OCI-LY3 (cell line): ENCODE measurements at regions not wholly inside any gene's neighbourhood (a gene's known extent, or its start where the extent isn't known, plus 50 kb on each side); places are given as distances from the start of the nearest gene placed in this dataset.

Source experiments
- H2AFZ ChIP-seq: fragments of 200-600, 300-600 bp; shearing (Covaris generic); 2 replicates; pipeline ENCODE4 v1.6.0; 2014; ENCODE audit warnings: antibody characterized with exemption, low read depth, low read length
- H3K27ac ChIP-seq: fragments of 200-600, 300-600 bp; sonication (generic); 2 replicates; pipeline ENCODE4 v1.5.1; 2014; ENCODE audit warnings: mild to moderate bottlenecking, low read length, moderate library complexity, mixed read lengths
- H3K27me3 ChIP-seq: fragments of 200-600, 300-600 bp; sonication (generic); 2 replicates; pipeline ENCODE4 v1.6.1; 2014; ENCODE audit warnings: low read depth, low read length, mixed read lengths
- H3K36me3 ChIP-seq: fragments of 200-600, 300-600 bp; sonication (generic); replicated peaks from 2 replicates; pipeline ENCODE3; 2014; ENCODE audit warnings: low read depth, low read length, mixed read lengths
- H3K4me1 ChIP-seq: fragments of 300-600, 200-600 bp; sonication (generic); 2 replicates; pipeline ENCODE4 v1.6.1; 2014; ENCODE audit warnings: low read length, mixed read lengths
- H3K4me2 ChIP-seq: fragments of 200-600, 300-600 bp; sonication (generic); 2 replicates; pipeline ENCODE4 v1.6.1; 2014; ENCODE audit warnings: low read length, mixed read lengths
- H3K4me3 ChIP-seq: fragments of 300-600, 200-600 bp; sonication (generic); 2 replicates; pipeline ENCODE4 v1.5.1; 2014; ENCODE audit warnings: antibody characterized with exemption, mild to moderate bottlenecking, low read length, moderate library complexity
- H3K79me2 ChIP-seq: fragments of 300-600, 200-600 bp; shearing (Covaris generic); 2 replicates; pipeline ENCODE4 v1.6.1; 2014; ENCODE audit warnings: mild to moderate bottlenecking, low read length, mixed read lengths
- H3K9ac ChIP-seq: fragments of 300-600, 200-600 bp; shearing (Covaris generic); 2 replicates; pipeline ENCODE4 v1.6.0; 2014; ENCODE audit warnings: mild to moderate bottlenecking, low read length, moderate library complexity
- H3K9me3 ChIP-seq: fragments of 200-600, 300-600 bp; shearing (Covaris generic); 2 replicates; pipeline ENCODE4 v1.6.1; 2014; ENCODE audit warnings: low read length, mixed read lengths; ENCODE audit not compliant: insufficient read depth
- H4K20me1 ChIP-seq: fragments of 200-600, 300-600 bp; sonication (generic); 2 replicates; pipeline ENCODE4 v1.6.1; 2016; ENCODE audit warnings: low read length, mixed read lengths; ENCODE audit not compliant: insufficient read depth
- EZH2phosphoT487 ChIP-seq: fragments of 200-600 bp; shearing (Covaris generic); IDR thresholded peaks from 2 replicates; pipeline ENCODE4 v1.6.1; 2018; ENCODE audit warnings: antibody characterized with exemption, mixed run types, low read depth
- TF ChIP-seq, protein P1 (sequence below): fragments of 200-600, 300-600 bp; sonication (generic); IDR thresholded peaks from 2 replicates; pipeline ENCODE4 v1.5.1; 2014; ENCODE audit warnings: antibody characterized with exemption, low read length, low read depth

DNA sequence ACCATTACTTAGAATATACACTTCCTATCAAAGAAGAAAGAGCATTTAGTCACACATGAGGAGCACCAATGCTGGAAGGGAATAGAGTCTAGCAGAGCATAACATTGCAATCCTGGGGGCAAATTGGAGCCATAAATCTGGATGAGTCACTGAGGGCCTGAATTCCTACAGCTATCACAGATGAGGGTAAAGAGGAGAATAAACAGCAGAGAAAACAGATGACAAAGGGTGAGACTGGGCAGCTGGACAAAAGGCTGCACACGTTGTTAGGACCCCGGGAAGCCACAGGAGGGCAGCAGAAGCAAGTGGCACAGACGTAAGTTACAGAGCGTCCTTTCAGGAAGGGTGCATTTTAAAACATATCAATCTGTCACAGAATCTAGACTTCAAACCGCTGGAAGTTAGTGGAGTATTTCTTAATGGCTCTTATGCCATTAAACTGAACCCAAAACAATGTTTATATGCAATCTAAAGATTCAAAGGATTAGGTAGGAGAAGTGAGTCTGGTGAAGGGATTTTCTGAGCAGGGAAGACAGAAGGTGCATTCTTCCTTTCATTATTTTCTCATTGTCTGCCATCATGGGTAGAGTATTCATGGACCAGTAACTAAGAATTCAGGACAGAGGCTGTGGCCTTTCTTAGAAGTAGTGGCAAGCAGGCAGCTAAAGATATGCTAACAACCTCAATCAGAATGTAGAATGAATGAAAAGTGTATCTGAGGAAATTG lies 159.8 kb upstream of the DAAM1 start:
- Histone ChIP-seq H3K79me2 (no peaks in the 10 kb centered on the region), H3K4me2 (peak overlapping the region; percentile 70), H3K9ac (peak overlapping the region; percentile 32), H3K9me3 (no peaks in the 10 kb centered on the region), H3K27ac (no peak overlapping the region), H3K36me3 (no peaks in the 10 kb centered on the region), H3K4me1 (peaks cover 16% of the 10 kb centered on the region), H3K4me3 (peak overlapping the region; percentile 64), H4K20me1 (no peaks in the 10 kb centered on the region), H3K27me3 (no peaks in the 10 kb centered on the region), H2AFZ (peak overlapping the region; percentile 94)
- no peak for TF ChIP-seq EZH2phosphoT487
- TF ChIP-seq, protein P1, sequence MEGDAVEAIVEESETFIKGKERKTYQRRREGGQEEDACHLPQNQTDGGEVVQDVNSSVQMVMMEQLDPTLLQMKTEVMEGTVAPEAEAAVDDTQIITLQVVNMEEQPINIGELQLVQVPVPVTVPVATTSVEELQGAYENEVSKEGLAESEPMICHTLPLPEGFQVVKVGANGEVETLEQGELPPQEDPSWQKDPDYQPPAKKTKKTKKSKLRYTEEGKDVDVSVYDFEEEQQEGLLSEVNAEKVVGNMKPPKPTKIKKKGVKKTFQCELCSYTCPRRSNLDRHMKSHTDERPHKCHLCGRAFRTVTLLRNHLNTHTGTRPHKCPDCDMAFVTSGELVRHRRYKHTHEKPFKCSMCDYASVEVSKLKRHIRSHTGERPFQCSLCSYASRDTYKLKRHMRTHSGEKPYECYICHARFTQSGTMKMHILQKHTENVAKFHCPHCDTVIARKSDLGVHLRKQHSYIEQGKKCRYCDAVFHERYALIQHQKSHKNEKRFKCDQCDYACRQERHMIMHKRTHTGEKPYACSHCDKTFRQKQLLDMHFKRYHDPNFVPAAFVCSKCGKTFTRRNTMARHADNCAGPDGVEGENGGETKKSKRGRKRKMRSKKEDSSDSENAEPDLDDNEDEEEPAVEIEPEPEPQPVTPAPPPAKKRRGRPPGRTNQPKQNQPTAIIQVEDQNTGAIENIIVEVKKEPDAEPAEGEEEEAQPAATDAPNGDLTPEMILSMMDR = peak; percentile 94

DNA sequence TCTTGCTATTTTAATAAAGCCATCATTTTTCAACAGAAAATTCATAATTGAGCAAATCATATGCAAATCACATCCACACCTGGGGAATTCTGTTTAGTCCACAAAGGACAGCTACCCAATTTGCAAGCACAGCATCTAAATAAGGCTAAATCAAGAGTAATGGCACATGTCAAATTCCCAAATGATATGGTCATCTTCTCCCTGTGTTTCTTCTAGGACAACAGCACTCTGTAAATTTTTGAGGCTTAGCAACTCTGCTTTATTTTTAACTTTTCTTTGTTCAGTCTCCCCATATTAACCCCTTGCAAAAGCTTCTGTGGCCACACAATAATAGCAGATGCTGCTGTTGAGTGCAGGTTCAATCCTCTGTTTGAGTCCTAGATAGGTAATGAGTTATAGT lies 155.6 kb upstream of the DAAM1 start:
- H3K36me3 ChIP-seq = peaks cover 8% of the 10 kb centered on the region
- H3K4me2 ChIP-seq = no peak overlapping the region
- H3K9me3 ChIP-seq = no peaks in the 10 kb centered on the region
- H4K20me1 ChIP-seq = no peaks in the 10 kb centered on the region
- H2AFZ ChIP-seq = no peak overlapping the region
- TF ChIP-seq, protein P1 = no peak
- no peak for TF ChIP-seq EZH2phosphoT487
- H3K4me1 ChIP-seq = peaks cover 28% of the 10 kb centered on the region
- no peak overlapping the region for H3K27ac ChIP-seq
- no peaks in the 10 kb centered on the region for H3K27me3 ChIP-seq
- H3K9ac ChIP-seq = no peak overlapping the region
- H3K79me2 ChIP-seq = no peaks in the 10 kb centered on the region
- H3K4me3 ChIP-seq = no peak overlapping the region

DNA sequence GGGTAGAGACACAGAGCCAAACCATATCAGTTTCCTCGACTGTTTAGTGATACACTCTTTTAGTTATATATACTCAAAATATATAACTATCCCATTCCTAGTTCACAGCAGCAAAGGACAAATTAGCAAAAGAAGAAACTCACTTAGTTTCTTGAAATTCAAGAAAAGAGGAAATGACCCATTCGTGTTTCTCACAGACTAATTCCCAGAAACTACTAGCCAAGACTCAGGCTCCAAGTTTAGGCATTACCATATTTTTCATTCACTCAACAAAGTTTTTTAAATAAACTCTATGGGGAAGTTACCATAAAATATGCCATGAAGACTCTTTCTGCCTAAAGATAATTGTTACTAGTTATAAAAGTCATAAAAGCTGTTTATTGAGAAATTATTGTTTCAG lies 152.3 kb upstream of the DAAM1 start:
- no peak for TF ChIP-seq EZH2phosphoT487
- TF ChIP-seq, protein P1 = no peak
- Histone ChIP-seq H3K4me3 (no peak overlapping the region), H3K36me3 (peaks cover 8% of the 10 kb centered on the region), H2AFZ (no peak overlapping the region), H3K4me1 (peaks cover 17% of the 10 kb centered on the region), H3K4me2 (peak overlapping the region; percentile 19), H3K79me2 (no peaks in the 10 kb centered on the region), H4K20me1 (no peaks in the 10 kb centered on the region), H3K27me3 (no peaks in the 10 kb centered on the region), H3K9me3 (no peaks in the 10 kb centered on the region), H3K27ac (peak overlapping the region; percentile 25; the same call in 1 of the 2 replicates), H3K9ac (no peak overlapping the region)

DNA sequence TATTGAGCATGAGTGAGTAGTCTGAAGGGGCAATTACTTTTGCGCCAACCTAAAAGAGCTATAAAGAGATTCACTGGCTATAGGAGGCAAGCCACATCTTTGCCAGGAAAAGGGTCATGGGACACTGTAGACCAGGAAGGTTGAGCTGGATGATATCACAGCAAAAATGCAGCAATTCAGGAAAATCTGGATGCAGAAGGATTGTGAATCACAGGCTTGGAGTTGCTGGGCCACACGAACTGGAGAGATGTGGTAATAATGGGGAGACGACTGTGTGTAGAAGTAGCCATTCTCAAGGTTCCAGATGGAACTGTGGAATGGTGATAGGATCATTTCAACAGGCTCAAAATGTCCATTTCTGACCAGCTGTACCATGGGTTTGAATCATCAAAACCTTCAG lies 151.4 kb upstream of the DAAM1 start:
- Histone ChIP-seq H4K20me1 (no peaks in the 10 kb centered on the region), H2AFZ (no peak overlapping the region), H3K4me3 (no peak overlapping the region), H3K27me3 (no peaks in the 10 kb centered on the region), H3K9me3 (no peaks in the 10 kb centered on the region), H3K27ac (no peak overlapping the region), H3K36me3 (peaks cover 8% of the 10 kb centered on the region), H3K4me2 (no peak overlapping the region), H3K9ac (no peak overlapping the region), H3K79me2 (no peaks in the 10 kb centered on the region), H3K4me1 (peaks cover 17% of the 10 kb centered on the region)
- TF ChIP-seq, protein P1 = no peak
- no peak for TF ChIP-seq EZH2phosphoT487
